GM18517 (cell line): ENCODE measurements at regions not wholly inside any gene's neighbourhood (a gene's known extent, or its start where the extent isn't known, plus 50 kb on each side); places are given as distances from the start of the nearest gene placed in this dataset.
"Not testable (repeated sequence)": the region's sequence is repeated elsewhere in the genome, so short reads cannot be mapped to it uniquely, and the experiment has no call there.

Experiments
- ATAC-seq: cut with Tn5 transposase; IDR thresholded peaks from one replicate; pipeline ENCODE4 v1.9.1; 2021; ENCODE audit warnings: mild to moderate bottlenecking, moderate library complexity; ENCODE audit not compliant: unreplicated experiment

DNA sequence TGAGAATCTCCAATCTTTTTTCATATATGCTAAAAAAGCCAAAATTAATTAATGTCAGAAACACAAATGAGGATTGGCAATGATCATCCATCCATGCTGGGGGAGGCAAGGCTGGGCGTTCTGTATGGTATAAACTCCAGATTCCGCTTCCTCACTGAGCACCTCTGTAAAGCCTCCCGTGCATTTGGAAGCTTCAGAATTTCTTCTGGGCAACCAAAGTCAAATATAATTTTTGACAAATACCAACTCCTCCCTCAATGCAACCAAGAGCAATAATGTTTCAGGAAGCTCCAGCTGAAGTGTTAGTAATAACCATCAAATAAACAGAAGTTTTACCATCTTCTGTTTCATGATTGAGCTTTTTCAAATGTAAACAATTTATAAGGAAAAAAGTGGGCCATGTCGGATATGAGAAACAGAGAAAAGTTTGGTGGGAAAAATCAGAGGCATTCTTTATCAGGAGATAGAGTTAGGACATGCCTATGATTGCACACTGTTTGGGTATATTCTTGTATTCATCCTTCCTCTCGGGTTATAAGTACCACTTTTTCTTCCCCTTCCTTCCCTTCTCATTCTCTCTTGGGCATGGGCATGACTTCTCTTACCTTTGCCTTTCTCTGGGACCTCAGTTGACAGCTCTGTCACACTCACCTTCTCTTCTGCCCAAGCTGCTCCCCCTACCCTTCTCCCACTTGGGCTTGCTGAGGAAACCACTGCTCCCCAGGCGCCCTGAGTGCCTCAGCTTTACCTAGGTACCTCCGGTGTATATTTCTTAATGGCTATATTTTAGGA, 149.5 kb upstream of the ZEB2 start:
- no peak for ATAC-seq

DNA sequence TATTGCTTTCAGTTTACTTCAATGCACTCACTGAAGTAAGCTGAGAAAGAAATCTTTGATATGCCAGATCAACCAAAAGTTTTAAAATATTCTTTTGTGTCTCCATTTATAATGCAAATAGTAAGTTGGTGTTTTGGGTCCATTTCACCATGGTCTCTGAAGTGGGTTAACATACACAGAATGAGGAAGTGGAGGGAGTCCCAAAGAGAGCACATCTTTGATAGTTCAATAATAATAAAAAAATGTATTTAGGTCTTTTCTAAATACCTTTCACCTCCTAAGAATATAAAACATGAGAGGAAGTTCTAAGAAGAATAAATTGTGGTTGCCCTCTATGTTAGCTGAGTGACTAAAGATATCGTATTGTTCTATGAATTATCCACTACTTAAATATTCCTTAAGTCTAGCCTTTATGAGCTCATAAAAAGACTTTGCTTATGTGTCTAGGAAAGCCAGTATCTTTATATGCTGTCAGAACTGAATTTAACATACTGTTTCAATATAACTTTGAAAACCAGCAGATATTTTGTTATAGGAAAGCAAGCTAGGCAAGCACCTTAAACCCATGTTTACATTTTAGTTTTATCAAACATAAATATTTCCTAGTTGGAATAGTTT, 148.7 kb upstream of the ZEB2 start:
- ATAC-seq: no peak

DNA sequence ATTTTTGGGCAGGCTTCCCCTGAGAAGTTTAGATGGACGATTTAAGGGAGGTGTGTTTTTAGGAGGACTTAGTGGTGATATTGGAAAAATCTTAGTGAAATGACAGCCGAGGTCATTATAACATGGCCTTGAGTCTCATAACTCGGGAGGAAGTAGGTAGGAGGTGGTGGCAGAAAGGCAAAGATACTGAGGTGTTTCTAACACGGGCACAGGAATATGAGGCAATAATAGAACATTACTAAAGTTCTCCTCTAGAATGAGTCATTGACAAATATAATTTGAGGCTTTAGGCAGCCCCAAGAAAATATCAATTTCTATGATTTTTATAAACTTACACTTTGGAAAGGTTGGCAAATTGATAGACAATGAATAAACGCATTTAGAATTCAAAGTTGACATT, 146.1 kb upstream of the ZEB2 start:
- no peak for ATAC-seq

DNA sequence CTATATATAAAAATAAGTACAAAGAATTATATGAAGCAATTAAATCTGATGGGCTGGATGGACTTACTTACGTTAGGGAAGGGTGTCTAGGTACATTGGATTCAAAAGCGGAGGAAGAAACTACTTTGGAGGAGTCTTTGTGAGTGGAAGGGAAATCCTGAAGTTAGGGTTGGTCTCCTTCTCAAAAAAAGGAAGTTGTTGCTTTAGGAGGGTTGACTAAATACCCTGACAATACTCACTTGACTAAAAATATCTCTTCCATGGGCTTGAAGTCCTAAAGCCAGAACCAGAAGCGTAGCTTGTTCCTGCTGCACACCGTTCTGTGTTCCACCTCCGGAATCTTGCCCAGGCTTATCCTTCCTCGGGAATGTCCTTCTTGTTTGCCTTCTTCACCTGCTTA, 143.3 kb upstream of the ZEB2 start:
- no peak for ATAC-seq

DNA sequence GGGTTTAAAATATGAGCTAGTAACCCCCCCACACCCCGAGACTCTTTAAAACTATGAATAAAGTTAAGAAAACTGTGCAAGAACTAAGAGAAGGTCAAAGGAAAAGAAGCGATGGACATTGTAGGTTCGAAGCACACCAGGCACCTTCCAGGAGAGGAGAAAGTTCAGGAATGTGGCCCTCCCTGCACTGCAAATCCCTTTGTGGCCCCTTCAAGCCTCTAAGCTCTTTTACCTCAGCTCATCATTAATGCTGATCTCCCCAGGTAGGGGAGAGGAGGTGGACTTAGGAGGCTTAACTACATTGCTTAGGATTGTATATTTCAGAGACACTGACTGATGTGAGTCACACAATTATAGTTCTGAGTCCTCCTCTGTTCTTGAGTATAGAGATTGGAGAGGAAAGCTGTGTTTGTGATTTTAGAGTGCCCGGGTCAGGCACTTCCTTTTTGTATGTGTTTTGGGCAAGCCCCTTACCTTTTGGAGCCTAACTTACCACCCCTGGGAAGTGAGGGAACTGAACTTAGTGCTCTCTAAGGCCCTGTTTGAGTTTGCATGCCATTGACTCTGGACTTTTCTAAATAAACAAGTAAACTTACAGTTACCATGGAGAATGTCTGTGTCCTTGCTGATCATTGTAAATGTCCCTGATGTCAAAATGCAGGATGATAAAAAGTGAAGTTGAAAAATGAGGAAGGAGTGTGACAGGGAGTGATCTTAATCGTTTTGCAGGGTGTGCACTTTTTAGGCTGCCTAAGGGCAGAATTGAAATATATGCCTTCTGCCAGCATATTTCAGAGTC, 140.8 kb upstream of the ZEB2 start:
- ATAC-seq: no peak

DNA sequence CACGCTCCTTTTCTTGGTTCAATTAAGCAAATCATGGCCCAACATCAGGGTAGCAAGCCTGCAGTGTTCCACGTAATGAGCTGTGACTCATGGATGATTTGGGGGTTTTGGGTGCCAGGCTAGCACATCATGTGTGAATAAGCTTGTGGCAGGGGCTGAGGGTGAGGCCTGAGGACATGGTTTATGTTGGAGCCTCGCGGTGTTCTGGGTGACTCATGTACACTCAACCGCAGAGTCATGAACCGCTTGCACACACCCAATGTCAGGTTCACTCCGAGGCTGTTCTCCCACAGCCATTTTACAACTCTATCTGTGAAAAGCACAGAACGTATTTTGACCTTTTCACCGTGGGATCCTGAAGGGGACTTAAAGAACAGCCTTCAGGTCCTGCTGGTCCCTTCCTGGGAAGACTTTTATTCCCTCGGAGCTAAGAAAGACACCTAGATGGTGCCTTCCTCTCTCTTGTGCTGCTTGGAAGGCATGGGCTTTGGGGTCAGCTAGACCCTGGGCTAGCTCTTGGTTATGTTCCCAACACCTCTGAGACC, 139.9 kb upstream of the ZEB2 start:
- no peak for ATAC-seq

DNA sequence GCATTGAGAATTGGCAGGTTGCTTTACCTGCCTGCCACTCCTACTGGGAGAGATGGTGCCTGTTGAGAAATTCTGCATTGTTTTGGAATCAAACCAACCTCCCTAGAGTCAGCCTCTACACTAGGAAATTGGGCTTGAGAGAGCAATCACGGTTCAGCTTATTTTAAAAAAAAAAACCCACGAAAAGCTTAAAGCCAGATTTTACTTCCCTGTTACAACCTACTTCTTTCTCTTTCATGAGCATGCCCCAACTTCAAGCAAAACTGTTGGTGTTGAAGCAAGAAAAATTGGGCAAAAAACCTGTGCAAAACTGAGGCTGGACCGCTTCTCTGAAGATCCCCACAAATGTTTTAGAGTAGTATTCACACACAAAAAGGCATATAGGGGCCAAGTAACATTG, 134.6 kb upstream of the ZEB2 start:
- ATAC-seq: no peak

DNA sequence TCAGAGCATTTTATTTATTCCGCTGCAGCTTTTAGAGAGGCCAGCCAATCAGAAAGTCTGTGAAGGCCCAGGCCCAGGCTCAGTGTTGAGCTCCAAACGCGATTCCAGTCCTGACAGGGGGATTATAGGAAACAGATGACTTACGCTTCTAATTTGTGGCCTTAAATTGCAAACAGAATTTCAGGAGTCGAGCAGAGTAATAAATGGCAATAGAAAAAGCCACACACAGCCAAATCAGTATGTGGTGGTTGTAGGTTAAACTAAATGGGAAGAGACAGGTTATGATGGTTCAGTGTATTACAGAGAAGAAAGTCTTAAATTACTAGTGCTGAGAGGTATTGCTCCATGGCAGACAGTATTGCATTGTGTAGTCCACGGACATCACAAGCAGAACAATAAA, 131.0 kb upstream of the ZEB2 start:
- no peak for ATAC-seq

DNA sequence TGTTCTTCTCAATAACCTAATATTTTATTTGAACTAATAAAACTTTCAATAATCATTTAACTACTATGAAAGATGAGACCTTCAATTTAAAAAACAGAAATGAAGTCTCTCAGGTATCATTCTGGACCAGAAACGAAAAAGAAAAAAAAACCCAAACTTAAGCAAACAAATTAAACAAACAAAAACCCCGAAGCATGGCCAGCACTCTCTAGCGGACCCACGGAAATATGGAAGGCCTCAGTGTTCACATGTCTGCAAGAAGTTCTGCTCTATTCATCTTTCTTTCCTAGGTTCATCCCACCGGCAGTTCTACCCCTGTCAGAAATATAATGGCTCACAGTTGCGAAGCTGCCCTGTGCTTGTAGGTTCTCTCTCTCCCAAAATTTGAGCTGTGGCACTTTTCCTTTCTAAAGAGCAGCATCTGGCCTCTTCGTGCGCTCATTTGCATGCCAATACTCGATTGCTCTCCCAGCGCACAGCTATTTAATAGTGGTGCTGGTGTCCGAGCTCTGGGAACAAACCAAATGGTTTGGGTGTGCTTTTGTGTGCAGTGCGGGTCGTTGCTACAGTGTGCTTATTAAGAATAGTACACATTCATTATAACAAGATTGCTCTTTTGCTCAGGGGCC, 129.0 kb upstream of the ZEB2 start:
- ATAC-seq: no peak

DNA sequence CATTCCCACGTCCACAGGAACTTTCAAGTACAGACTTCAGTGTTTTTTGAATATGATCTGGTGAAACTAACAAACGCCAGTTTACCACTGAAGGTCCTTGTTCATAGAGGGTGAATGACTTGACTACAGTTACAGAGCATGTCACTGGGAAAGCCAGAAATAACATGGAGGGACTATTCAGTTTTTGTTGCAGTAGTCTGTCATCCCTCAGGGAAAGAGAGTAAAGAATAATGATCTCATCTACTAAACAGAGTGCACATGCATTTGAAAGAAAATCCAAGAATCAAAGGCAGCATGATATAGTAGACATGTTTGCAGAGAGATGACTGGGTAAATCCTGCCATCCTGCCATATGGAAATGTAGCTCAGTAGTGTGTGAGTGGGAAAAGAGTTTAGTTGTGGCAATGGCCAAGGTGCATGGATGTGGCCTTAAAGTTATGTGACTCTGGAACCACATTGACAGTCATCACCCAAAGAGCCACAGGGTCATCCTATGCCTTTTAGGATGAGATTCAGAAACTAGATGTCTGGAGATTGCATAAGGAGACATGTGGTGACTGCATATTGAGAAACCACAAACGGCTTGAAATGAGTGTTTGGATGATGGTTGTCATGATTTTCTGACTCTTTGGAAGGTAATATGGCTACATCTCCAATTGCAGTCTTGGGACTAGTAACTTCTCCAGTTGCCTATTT, 125.3 kb upstream of the ZEB2 start:
- no peak for ATAC-seq

DNA sequence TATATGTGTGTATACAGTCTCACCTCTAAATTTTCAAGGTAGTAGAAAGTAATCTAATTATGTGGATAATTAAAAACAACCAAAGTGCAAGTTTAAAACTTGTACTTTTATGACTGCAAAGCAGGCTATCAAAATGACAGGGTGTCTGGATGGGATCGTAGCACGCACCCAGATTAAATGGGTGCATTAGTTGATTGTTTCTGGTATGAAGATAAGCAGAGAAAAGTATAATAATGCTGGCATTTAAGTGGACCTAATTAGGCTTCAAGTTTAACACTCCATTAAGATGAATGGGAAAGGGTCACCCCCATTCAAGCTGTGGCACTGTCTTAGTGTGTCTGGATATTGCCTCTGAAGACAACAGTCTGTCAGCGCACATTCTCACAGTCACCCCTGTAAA, 124.6 kb upstream of the ZEB2 start:
- no peak for ATAC-seq

DNA sequence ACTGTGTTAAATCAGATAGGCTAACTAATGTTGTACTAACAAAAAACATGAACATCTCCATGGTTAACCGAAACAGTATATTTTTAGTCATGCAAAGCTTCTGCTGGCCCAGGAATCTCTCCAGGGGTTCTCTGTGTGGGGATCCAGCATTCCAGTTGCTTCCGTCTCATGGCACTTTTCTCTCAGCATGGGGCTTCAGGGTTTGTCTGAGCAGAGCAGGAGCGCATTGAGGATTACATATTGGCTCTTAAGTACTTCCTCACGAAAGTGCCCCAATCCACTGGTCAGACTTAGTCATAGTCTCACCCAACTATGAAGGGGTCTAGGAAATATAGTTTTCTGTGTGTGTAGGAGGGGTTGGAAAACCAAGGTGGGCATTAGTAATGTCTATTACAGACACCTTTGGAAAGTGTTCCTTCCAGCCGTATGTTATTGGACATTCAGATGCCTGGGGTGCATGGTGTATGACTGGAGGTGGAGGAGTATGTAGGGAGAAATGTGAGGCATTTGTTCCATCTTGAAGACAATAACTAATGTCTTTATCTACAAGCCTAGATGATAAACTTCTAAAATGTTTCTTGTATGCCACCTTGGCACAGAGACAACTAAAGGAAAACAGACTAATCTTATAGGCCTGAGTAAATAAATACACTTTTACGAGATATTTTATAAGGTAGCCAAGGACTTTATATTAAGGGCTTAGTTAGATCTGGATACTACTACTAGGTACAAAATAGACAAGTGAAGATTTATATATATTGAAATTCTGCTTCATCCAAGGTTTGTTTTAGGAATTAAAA, 123.8 kb upstream of the ZEB2 start:
- ATAC-seq: no peak

DNA sequence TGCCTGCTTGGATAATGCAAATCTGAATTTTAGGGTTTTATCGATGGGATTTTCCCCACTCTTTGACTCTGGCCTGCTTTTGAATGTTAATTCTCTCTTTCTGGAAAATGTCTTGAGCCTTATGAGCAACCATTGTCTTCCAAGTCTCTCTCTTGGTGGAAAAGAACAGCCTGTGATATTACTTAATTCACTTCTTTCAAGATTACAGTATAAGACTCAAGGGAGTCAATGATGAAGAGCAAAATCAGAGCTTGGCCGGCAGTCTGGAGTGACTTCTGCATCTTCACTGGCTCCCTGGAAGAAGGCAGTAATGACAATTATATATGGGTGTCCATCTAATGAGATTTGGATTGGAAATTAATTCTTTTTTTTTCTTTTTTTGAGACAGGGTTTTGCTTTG, 122.9 kb upstream of the ZEB2 start:
- no peak for ATAC-seq

DNA sequence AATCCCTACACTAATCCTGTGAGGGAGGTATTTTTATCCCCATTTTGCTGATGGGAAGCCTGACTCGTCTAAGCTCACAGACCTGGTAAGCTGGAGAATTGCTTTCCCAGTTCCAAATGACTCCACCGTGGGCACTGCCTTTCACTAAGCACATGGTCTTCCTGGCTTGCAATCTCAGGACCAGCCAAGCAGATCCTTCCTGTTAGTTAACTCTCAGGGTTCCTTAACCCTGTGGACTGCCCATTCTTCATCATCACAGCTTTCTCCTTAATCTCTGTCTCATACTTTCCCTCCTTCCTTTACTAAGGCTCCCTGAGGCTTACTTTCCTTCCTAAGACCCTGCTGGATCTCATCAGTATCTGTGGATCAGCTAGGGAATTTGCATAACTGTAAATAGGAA, 122.2 kb upstream of the ZEB2 start:
- no peak for ATAC-seq

DNA sequence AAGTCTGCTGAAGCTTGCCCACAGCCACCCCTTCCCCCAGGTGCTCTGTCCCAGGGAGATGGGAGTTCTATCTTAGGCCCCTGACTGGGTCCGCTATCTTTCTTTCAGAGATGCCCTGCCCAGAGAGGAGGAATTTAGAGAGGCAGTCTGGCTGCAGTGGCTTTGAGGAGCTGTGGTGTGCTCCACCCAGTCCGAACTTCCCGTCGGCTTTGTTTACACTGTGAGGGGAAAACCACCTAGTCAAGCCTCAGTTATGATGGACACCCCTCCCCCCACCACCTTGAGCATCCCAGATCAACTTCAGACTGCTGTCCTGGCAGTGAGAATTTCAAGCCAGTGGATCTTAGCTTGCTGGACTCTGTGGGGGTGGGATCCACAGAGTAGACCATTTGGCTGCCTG, 118.3 kb upstream of the ZEB2 start:
- ATAC-seq: not testable (repeated sequence)

DNA sequence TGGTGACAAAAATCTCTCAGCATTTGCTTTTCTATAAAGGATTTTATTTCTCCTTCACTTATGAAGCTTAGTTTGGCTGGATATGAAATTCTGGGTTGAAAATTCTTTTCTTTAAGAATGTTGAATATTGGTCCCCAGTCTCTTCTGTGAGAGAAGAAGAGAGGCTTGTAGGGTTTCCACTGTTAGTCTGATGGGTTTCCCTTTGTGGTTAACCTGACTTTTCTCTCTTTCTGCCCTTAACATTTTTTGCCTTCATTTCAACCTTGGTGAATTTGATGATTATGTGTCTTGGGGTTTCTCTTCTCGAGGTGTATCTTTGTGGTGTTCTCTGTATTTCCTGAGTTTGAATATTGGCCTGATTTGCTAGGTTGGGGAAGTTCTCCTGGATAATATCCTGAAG, 116.9 kb upstream of the ZEB2 start:
- ATAC-seq: not testable (repeated sequence)

DNA sequence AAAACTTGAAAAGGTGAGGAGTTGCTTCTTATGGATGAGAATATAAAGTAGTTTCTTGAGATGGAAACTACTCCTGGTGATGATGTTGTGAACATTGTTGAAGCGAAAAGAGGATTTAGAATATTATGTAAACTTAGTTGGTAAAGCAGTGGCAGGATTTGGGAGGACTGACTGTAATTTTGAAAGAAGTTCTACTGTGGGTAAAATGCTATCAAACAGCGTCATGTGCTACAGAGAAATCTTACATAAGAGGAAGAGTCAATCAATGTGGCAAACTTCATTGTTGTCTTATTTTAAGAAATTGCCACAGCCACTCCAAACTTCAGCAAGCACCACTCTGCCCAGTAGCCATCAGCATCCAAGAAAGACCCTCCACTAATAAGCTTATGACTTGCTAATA, 112.9 kb upstream of the ZEB2 start:
- ATAC-seq: no peak

DNA sequence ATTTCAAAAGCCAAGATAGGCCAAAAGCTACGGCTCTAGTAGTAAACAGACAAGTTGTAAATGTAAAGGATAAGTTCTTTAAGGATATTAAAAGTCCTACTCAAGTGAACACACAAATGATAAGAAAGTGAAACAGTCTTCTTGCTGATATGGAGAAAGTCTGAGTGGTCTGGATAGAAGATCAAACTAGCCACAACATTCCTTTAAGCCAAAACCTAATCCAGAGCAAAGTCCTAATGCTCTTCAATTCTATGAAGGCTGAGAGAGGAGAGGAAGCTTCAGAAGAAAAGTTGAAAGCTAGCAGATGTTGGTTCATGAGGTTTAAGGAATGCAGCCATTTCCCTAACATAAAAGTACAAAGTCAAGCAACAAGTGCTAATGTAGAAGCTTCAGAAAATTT, 111.7 kb upstream of the ZEB2 start:
- no peak for ATAC-seq

DNA sequence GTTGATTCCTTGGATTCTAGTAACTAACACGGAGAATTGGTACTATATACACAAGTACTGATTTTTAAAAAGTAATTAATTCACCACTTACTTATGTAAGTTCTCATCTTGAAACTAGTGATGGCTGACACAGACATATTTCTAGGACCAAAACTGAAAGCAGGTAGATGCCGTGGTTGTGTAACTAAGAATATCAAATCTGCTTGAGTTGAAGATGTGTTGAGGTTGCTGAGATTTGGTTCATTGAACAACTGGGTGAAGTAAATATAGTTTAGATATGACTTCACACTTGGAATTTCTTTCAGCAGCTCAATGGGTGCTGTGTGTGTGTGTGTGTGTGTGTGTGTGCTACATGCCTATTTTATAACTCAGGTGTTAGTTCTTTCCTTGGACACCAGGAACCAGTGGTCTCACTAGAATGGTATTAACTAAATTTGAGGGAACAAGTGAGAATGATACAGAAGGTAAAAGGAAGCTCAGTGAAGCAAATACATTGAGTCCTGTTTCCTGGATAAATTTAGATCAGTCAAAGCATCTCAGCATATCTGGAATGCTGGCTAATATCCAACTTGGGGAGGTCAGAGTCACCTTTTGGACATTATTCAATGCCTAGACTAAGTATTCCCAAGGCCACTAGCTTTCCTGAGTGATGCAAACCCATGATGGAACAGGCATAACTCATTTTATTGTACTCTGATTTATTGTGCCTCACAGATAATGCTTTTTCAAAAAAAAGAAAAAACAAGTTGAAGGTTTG, 110.7 kb upstream of the ZEB2 start:
- peak; percentile 81 for ATAC-seq
